ENCODE measurements at regions not wholly inside any gene's neighbourhood (a gene's known extent, or its start where the extent isn't known, plus 50 kb on each side); places are given as distances from the start of the nearest gene placed in this dataset.

- TF ChIP-seq TEAD4 (IDR thresholded peaks at IDR 0.05) (no peak), YY1 (IDR thresholded peaks at IDR 0.05; ENCODE audit: low read depth) (no peak)
These were observed 382.4 kb upstream of the GBE1 start for GRCh38 chr3:82143661-82144412.

DNA sequence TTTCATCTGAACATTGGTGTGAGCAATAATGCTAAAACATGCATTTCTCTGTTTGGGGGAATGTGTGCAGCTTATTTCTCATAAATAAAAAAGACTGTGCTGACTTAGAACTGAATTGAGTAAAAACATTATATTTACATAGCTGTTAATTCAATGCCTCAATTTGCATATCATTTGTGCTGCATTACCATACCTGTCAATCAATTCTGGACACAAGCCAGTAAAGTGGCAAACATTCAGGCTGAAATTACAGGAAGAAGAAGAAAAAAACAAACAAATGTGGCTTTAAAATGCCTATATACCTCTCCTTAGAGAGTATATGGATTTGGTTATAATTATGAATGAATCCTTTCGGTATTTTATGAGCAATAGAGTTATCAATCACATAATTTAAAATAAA, 380.1 kb upstream of the GBE1 start:
- TF ChIP-seq CREB1 (IDR thresholded peaks at IDR 0.05; ENCODE audit: low read depth) (no peak), RAD21 (IDR thresholded peaks at IDR 0.05; ENCODE audit: low read depth) (no peak), ZBTB7A (IDR thresholded peaks at IDR 0.05; ENCODE audit: low read depth) (no peak), FOXM1 (IDR thresholded peaks at IDR 0.05; ENCODE audit: borderline replicate concordance, low read depth) (no peak), TEAD4 (IDR thresholded peaks at IDR 0.05) (no peak), CEBPB (IDR thresholded peaks at IDR 0.05) (no peak), NFIC (IDR thresholded peaks at IDR 0.05) (no peak), TAF1 (IDR thresholded peaks at IDR 0.05; ENCODE audit: low read depth) (no peak), EGR1 (IDR thresholded peaks at IDR 0.05) (no peak), TCF12 (IDR thresholded peaks at IDR 0.05; ENCODE audit: low read depth) (no peak), YY1 (IDR thresholded peaks at IDR 0.05; ENCODE audit: low read depth) (no peak), EP300 (IDR thresholded peaks at IDR 0.05; ENCODE audit: borderline replicate concordance) (no peak)
- TF ChIP-seq, protein P1, sequence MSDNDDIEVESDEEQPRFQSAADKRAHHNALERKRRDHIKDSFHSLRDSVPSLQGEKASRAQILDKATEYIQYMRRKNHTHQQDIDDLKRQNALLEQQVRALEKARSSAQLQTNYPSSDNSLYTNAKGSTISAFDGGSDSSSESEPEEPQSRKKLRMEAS (IDR thresholded peaks at IDR 0.05) = no peak
- TF ChIP-seq, protein P2, sequence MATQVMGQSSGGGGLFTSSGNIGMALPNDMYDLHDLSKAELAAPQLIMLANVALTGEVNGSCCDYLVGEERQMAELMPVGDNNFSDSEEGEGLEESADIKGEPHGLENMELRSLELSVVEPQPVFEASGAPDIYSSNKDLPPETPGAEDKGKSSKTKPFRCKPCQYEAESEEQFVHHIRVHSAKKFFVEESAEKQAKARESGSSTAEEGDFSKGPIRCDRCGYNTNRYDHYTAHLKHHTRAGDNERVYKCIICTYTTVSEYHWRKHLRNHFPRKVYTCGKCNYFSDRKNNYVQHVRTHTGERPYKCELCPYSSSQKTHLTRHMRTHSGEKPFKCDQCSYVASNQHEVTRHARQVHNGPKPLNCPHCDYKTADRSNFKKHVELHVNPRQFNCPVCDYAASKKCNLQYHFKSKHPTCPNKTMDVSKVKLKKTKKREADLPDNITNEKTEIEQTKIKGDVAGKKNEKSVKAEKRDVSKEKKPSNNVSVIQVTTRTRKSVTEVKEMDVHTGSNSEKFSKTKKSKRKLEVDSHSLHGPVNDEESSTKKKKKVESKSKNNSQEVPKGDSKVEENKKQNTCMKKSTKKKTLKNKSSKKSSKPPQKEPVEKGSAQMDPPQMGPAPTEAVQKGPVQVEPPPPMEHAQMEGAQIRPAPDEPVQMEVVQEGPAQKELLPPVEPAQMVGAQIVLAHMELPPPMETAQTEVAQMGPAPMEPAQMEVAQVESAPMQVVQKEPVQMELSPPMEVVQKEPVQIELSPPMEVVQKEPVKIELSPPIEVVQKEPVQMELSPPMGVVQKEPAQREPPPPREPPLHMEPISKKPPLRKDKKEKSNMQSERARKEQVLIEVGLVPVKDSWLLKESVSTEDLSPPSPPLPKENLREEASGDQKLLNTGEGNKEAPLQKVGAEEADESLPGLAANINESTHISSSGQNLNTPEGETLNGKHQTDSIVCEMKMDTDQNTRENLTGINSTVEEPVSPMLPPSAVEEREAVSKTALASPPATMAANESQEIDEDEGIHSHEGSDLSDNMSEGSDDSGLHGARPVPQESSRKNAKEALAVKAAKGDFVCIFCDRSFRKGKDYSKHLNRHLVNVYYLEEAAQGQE (IDR thresholded peaks at IDR 0.05; ENCODE audit: low read depth) = no peak
- TF ChIP-seq, protein P3, sequence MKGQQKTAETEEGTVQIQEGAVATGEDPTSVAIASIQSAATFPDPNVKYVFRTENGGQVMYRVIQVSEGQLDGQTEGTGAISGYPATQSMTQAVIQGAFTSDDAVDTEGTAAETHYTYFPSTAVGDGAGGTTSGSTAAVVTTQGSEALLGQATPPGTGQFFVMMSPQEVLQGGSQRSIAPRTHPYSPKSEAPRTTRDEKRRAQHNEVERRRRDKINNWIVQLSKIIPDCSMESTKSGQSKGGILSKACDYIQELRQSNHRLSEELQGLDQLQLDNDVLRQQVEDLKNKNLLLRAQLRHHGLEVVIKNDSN (IDR thresholded peaks at IDR 0.05) = no peak

DNA sequence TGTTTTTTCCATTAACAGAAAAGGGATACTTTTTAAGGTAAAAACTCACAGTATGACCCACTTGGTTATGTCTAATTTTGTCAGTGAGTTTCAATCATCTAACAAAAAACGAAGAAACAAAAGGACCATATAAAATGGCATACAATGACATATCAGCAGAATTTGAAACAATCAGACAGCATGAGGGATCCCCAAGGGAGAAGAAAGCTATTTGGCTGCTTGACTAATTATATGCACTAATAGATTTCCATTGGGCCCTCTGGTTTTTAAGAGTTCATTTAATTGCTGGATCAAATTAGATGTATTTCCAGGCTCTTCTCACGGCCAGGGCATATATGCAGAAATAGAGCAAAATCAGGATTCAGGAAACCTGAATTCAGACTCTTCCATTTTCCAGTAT, 376.4 kb upstream of the GBE1 start:
- TF ChIP-seq CREB1 (IDR thresholded peaks at IDR 0.05; ENCODE audit: low read depth) (no peak), NFIC (IDR thresholded peaks at IDR 0.05) (no peak), TEAD4 (IDR thresholded peaks at IDR 0.05) (no peak), YY1 (IDR thresholded peaks at IDR 0.05; ENCODE audit: low read depth) (no peak), ZBTB7A (IDR thresholded peaks at IDR 0.05; ENCODE audit: low read depth) (no peak), EP300 (IDR thresholded peaks at IDR 0.05; ENCODE audit: borderline replicate concordance) (no peak), FOXM1 (IDR thresholded peaks at IDR 0.05; ENCODE audit: borderline replicate concordance, low read depth) (no peak), TCF12 (IDR thresholded peaks at IDR 0.05; ENCODE audit: low read depth) (no peak), EGR1 (IDR thresholded peaks at IDR 0.05) (no peak), TAF1 (IDR thresholded peaks at IDR 0.05; ENCODE audit: low read depth) (no peak), RAD21 (IDR thresholded peaks at IDR 0.05; ENCODE audit: low read depth) (no peak), CEBPB (IDR thresholded peaks at IDR 0.05) (no peak)
- TF ChIP-seq, protein P1 (IDR thresholded peaks at IDR 0.05) = no peak
- TF ChIP-seq, protein P3 (IDR thresholded peaks at IDR 0.05) = no peak
- TF ChIP-seq, protein P2 (IDR thresholded peaks at IDR 0.05; ENCODE audit: low read depth) = no peak

DNA sequence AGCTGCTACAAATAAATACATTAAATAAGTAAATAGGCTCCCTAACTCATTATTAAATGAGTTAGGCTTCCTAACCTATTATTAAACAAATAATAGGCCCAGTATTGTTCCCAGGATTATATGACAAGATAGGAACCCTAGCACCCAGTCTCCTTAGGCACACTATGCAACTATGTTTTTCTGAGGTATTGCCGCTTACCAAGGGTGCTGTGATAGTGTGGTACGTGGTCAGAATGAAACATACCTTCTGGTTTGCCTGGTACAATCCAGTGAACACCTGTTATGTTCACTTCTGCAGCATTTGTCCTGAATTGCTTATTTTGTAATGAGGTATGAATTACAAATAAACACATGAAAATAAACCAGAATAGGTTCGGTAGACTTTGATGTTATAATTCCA, 375.6 kb upstream of the GBE1 start:
- TF ChIP-seq CREB1 (IDR thresholded peaks at IDR 0.05; ENCODE audit: low read depth) (no peak), TAF1 (IDR thresholded peaks at IDR 0.05; ENCODE audit: low read depth) (no peak), RAD21 (IDR thresholded peaks at IDR 0.05; ENCODE audit: low read depth) (no peak), ZBTB7A (IDR thresholded peaks at IDR 0.05; ENCODE audit: low read depth) (no peak), TEAD4 (IDR thresholded peaks at IDR 0.05) (no peak), FOXM1 (IDR thresholded peaks at IDR 0.05; ENCODE audit: borderline replicate concordance, low read depth) (no peak)
- TF ChIP-seq, protein P1 (IDR thresholded peaks at IDR 0.05) = no peak
- TF ChIP-seq, protein P2 (IDR thresholded peaks at IDR 0.05; ENCODE audit: low read depth) = no peak
